ENCODE measurements at regions not wholly inside any gene's neighbourhood (a gene's known extent, or its start where the extent isn't known, plus 50 kb on each side); places are given as distances from the start of the nearest gene placed in this dataset.

DNA sequence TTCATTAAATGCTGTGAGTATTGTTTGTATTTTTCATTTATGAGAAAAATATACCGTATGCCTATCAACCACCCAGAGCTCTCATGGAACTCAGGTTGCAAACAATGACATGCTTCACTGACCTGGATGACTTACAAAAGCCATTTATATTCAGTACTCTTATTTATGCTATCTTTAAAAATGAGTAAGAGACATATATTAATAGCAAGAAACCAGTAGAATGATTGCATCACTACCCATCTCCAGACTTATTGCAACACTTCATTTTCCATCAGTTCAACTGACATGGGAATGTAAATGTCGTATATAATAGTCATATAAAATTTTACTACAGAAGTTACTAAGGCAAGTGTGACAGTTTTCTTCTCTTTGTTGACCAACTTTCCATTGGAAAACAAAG is 69.1 kb downstream of the OTP start:
- Histone ChIP-seq H3K4me3 (no peak overlapping the region), H3K9me3 (no peaks in the 10 kb centered on the region), H3K27me3 (no peaks in the 10 kb centered on the region), H3K36me3 (no peaks in the 10 kb centered on the region), H3K27ac (replicated peaks in 1 of 4) (no peak overlapping the region), H3K4me1 (no peaks in the 10 kb centered on the region)
- TF ChIP-seq, protein P1, sequence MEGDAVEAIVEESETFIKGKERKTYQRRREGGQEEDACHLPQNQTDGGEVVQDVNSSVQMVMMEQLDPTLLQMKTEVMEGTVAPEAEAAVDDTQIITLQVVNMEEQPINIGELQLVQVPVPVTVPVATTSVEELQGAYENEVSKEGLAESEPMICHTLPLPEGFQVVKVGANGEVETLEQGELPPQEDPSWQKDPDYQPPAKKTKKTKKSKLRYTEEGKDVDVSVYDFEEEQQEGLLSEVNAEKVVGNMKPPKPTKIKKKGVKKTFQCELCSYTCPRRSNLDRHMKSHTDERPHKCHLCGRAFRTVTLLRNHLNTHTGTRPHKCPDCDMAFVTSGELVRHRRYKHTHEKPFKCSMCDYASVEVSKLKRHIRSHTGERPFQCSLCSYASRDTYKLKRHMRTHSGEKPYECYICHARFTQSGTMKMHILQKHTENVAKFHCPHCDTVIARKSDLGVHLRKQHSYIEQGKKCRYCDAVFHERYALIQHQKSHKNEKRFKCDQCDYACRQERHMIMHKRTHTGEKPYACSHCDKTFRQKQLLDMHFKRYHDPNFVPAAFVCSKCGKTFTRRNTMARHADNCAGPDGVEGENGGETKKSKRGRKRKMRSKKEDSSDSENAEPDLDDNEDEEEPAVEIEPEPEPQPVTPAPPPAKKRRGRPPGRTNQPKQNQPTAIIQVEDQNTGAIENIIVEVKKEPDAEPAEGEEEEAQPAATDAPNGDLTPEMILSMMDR (IDR thresholded peaks at IDR 0.05): no peak
- TF ChIP-seq EP300 (IDR thresholded peaks at IDR 0.05) (no peak), POLR2A (IDR thresholded peaks at IDR 0.05; ENCODE audit: low read depth) (no peak), POLR2AphosphoS5 (IDR thresholded peaks at IDR 0.05) (no peak)
- 78% methylated on average over 2 of the region's 2 CpGs for WGBS
- DNase-seq (ENCODE audit: extremely low spot score): no peak
- intact Hi-C loops (cut with DNase I): no loop called here

DNA sequence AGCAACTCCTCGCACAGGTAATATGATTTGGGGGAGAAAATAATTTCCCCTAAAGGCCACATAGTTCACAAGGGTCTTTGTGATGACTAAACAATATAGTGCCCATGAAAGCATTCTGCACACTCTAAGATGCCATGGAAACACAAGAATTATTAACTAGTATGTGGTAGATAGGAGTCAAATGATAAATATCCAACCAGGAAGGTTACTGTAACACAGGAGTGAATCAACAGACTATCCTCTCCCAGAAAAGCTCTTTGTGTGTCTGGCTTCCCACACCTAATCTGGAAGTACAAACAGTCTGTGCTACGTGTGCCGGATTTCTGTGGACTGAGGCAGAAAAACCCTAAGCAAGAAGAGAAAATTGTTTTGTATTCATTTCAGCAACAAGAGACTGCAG is 70.0 kb downstream of the OTP start:
- intact Hi-C loops (cut with DNase I): no loop called here
- no peak overlapping the region for H3K27ac ChIP-seq (replicated peaks in 1 of 4)
- no peaks in the 10 kb centered on the region for H3K4me1 ChIP-seq
- H3K27me3 ChIP-seq: no peaks in the 10 kb centered on the region
- H3K4me3 ChIP-seq: no peak overlapping the region
- no peak for DNase-seq (ENCODE audit: extremely low spot score)
- no peaks in the 10 kb centered on the region for H3K9me3 ChIP-seq
- no peaks in the 10 kb centered on the region for H3K36me3 ChIP-seq
- TF ChIP-seq POLR2AphosphoS5 (IDR thresholded peaks at IDR 0.05): no peak
- TF ChIP-seq, protein P1 (IDR thresholded peaks at IDR 0.05): no peak
- TF ChIP-seq POLR2A (IDR thresholded peaks at IDR 0.05; ENCODE audit: low read depth): no peak
- no peak for TF ChIP-seq EP300 (IDR thresholded peaks at IDR 0.05)
- 61% methylated on average over 3 of the region's 3 CpGs for WGBS

DNA sequence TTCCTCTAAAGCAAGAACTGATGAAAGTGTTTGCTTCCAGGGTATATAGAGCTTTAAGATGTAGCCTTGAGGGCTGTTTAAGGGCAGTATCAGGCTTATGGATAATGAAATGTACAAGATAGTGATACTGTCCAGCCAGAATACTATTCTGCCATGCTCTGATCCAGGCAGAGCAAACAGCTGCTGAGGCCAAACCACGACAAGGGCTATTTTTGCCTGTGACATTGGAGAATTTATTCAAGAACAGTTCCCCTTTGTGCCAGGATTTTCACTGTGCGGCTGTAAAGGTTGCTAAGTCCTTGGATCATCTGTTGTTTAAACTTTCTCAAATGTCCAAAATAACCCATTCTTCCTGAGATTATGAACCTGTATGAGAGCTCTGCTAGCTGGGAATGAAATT is 70.4 kb downstream of the OTP start:
- Histone ChIP-seq H3K9me3 (no peaks in the 10 kb centered on the region), H3K27me3 (no peaks in the 10 kb centered on the region), H3K4me3 (no peak overlapping the region), H3K36me3 (no peaks in the 10 kb centered on the region), H3K4me1 (no peaks in the 10 kb centered on the region), H3K27ac (replicated peaks in 1 of 4) (no peak overlapping the region)
- intact Hi-C loops (cut with DNase I): no loop called here
- TF ChIP-seq, protein P1 (IDR thresholded peaks at IDR 0.05): no peak
- TF ChIP-seq POLR2A (IDR thresholded peaks at IDR 0.05; ENCODE audit: low read depth) (no peak), POLR2AphosphoS5 (IDR thresholded peaks at IDR 0.05) (no peak), EP300 (IDR thresholded peaks at IDR 0.05) (no peak)
- 19% methylated on average over 2 of the region's 2 CpGs for WGBS
- no peak for DNase-seq (ENCODE audit: extremely low spot score)

DNA sequence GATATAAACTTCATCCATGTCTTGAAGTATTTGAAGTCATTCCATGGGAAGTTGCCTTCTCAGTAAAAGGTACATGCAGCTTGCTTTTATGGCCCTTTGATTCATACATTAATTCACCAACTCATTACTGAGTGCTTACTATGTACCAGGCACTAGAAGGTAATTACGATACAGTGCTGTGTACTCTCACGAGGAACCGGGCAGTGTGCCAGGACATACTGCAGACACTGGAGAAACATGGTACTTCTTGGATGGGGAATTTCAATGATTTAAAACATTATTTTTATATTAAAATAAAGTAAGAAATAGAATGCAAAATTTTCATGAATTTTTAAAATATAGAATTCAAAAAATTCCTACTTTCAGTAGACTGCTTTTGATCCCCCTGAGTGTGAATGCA is 71.4 kb upstream of the WDR41 start:
- no peaks in the 10 kb centered on the region for H3K9me3 ChIP-seq
- no peaks in the 10 kb centered on the region for H3K36me3 ChIP-seq
- no peak overlapping the region for H3K27ac ChIP-seq (replicated peaks in 1 of 4)
- DNase-seq (ENCODE audit: extremely low spot score): no peak
- no peaks in the 10 kb centered on the region for H3K4me1 ChIP-seq
- 62% methylated on average over 3 of the region's 3 CpGs for WGBS
- no peak overlapping the region for H3K4me3 ChIP-seq
- intact Hi-C loops (cut with DNase I): no loop called here
- H3K27me3 ChIP-seq: no peaks in the 10 kb centered on the region
- no peak for TF ChIP-seq POLR2A (IDR thresholded peaks at IDR 0.05; ENCODE audit: low read depth)
- TF ChIP-seq, protein P1 (IDR thresholded peaks at IDR 0.05): no peak
- no peak for TF ChIP-seq EP300 (IDR thresholded peaks at IDR 0.05)
- no peak for TF ChIP-seq POLR2AphosphoS5 (IDR thresholded peaks at IDR 0.05)

DNA sequence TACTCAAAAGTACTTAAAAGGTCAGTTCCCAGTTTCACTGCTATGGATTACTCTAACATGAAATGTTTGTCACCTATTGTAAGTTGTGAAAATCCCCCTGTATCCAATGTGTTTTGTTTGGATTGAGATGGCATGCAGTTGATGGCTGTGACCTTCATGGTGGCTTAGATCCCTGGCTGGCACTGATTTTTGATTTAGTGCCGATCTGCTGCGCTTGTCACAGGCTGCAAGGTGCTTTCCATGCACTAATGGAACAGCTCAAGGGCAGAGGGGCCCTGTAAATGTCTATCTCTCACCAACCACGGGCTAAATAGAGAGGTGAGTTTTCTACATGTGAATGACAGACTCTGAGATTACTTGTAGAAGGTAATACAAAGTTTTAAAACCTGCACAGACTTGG is 69.8 kb upstream of the WDR41 start:
- no peaks in the 10 kb centered on the region for H3K9me3 ChIP-seq
- no peaks in the 10 kb centered on the region for H3K27me3 ChIP-seq
- DNase-seq (ENCODE audit: extremely low spot score): no peak
- no peak for TF ChIP-seq EP300 (IDR thresholded peaks at IDR 0.05)
- TF ChIP-seq POLR2AphosphoS5 (IDR thresholded peaks at IDR 0.05): no peak
- no peak for TF ChIP-seq POLR2A (IDR thresholded peaks at IDR 0.05; ENCODE audit: low read depth)
- TF ChIP-seq, protein P1 (IDR thresholded peaks at IDR 0.05): no peak
- intact Hi-C loops (cut with DNase I): no loop called here
- no peaks in the 10 kb centered on the region for H3K36me3 ChIP-seq
- no peak overlapping the region for H3K4me3 ChIP-seq
- H3K27ac ChIP-seq (replicated peaks in 1 of 4): no peak overlapping the region
- H3K4me1 ChIP-seq: no peaks in the 10 kb centered on the region
- WGBS: 67% methylated on average over 3 of the region's 3 CpGs
